NCI-H1436 treated with DMSO at 0.1 percent for 48 hours (cell line): ENCODE measurements at regions not wholly inside any gene's neighbourhood (a gene's known extent, or its start where the extent isn't known, plus 50 kb on each side); places are given as distances from the start of the nearest gene placed in this dataset.
"Not testable (repeated sequence)": the region's sequence is repeated elsewhere in the genome, so short reads cannot be mapped to it uniquely, and the experiment has no call there.

Experiments used
- DNase-seq: peaks from one replicate; lab custom pipeline; 2025; lab: John Stamatoyannopoulos, UW

DNA sequence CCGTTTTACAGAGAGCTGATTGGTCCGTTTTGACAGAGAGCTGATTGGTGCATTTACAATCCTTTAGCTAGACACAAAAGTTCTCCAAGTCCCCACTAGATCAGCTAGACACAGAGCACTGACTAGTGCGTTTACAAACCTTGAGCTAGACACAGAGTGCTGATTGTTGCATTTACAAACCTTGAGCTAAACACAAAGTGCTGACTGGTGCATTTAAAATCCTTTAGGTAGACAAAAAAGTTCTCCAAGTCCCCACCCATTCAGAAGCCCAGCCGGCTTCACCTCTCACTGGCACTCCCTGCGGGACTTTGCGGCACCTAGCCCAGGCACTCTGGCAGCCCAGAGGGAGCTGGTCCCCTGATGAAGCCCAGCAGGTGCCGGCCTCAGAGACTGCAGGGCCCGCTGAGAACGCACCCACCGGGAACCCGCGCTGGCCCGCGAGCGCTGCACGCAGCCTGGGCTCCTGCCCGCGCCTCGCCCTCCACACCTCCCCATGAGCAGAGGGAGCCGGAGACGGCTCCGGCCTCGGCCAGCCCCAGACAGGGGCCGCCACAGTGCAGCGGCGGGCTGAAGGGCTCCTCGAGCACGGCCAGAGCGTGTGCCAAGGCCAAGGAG is 508.1 kb upstream of the CHAC2 start:
- DNase-seq: no peak

DNA sequence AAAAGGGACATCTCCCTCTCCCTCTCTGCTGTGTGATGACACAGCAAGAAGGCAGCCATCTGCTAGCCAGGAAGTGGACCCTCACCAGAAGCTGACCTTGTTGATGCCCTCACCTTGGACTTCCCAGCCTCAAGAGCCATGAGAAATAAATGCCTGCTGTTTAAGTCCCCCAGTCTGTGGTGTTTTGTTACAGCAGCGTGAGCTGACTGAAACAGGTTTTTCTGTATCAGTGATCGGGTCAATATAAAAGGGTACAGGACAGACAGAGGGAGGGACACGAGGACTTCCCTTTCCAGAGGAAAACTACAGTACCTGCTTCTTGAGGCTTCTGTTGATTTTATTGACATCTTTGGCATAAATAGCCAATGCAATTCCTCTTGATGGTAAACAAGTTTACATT is 510.3 kb upstream of the CHAC2 start:
- DNase-seq: no peak

DNA sequence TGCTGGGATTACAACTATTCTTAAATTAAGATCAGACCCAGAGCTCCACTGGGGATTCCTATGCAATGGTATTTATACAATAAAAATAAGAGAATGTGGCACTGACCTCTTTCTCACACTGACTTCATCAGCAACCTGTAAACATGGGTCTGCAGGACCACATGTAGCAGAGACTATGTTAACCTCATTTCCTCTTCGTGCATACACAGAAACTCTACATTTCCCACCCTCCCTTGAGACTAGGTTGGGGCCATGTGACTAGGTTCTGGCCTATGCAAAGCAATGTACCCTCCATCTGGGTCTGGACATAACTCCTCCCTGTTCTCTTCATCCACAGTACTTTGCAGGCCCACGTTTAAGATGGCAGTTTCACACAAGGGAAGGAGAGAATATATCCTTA is 514.4 kb upstream of the CHAC2 start:
- DNase-seq: no peak

DNA sequence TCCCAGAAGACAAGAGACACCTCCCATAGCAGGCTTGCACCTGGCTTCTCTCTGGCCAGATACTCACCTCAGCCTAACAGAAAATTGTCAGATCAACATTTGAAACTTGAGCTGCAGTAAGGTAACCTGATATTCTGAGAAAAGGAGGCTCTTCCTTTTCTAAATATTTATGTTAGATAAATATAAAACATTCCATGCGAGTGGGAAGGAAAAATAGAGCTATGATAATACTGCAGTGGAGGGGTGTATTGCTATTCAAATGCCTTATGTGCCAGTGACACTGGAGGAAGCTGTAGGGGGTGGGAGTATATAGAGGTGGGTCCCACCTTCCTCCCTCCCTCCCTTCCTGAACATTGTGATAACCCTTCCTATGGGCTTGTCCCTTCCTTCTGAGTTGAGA is 515.5 kb upstream of the CHAC2 start:
- DNase-seq: no peak

DNA sequence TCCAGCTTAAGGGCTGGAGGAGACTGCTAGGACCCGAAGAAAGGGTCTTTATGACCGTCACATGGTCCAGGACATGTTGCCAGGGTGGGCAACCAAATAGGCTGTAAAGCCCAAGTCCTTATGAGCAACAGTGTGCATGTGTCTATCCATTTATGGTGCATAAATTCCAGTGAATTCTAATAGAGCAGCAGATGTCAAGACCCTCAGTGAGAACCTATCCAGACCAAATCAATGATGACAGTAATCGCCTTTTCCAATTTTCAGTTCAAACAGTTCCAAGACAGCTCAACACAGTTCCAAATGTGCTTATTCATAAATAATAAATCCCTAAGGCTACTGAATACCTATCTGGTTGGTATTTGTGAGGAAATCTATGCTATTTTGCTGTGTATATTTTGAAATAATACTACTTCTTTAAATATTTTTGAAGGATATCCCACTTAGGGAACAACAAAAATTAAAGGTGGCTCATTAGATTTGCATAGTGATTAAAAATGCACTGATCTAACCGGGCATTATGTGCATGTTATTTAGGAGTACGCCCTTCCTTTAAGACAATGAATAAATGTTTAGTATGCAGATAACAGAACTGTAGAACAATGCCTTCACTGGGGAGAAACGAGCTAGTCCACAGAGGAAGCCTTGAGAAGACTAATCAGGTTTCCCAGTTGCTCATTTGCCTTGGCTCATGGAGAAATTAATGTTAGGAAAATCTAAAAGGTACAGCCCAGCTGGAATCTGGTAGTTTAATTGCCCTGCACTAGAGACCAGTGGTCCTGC is 519.5 kb upstream of the CHAC2 start:
- DNase-seq: no peak

DNA sequence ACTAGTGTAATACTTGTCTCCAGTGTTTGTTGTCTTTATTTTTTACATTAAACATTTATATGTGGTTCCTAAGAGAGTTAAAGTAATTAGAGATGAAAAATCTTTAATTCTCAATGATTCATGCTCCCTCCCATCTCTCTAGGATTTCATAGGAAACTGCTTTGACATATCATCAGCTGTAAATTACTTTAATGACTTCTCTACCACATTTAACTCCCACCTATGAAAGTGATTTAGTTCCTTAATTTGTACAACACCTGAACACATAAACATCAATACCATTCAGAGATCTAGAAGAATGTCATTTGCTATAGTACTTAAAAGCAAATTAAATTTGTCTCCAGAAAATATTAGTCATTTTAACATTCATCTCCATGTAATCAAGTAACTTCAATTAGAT is 524.2 kb upstream of the CHAC2 start:
- DNase-seq: no peak

DNA sequence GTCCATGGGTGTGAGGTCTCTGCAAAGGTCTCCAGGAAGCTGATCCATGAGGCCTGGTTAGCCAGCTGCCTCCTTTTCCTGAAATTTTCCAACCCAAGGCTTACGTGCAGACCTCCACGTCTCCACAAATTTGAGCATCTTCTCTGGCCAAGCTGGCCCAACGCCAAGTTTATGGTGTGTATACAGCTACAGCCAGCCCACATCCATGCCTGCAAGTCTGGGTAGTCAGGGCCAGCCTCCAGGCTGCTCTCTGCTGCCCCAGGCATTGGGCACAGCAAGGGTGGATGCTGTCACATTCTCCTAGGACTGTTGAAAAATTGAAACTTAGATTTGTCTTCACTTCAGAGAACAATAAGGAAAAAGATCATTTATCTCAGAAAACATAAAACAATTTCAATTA is 525.5 kb upstream of the CHAC2 start:
- no peak for DNase-seq

DNA sequence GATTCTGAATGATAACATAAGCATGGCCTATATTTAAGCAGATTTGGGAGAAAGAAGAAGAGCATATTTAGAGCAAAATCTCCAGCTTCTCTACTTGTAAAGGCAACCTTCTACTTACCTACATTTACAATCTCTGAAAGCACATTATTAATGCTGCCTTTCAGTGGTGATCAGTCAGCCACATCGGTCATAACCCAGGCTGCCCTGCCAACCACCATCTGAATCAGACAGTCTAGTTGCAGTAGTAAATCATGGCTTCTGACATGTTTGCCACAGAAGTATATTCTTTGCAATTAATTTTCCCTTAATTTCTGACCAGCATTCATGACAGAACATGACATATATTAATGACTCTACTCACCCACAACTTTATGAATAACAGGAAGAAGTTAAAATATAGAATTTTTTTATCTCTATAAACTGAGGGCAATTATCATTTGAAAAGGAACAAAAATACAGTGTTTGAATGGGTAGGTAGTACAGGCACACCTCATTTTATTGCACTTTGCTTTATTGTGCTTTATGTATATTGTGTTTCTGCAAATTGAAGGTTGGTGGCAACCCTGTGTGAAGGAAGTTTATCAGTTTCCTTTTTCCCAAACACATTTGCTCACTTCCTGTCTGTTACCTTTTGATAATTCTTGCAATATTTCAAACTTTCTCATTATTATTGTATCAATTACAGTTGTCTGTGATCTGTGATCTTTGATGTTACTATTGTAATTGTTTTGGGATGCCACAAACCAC is 531.6 kb upstream of the CHAC2 start:
- no peak for DNase-seq

DNA sequence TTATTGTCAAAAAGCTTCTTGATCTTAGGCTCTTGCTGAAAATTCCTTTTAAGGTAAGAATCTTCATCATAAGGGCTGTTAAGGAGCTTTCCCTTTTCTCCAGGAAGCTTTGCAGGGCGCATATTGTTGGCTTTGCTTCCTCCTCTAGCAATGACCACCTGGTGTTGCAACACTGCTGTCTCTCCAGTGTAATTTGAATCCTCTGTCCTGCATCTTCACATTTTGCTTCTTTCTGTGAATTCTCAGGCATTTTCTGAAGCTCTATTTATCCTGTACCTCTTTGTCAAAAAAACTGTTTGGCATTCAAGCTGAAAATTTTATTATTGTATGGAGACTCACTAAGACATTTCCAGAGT is 533.1 kb upstream of the CHAC2 start:
- DNase-seq: no peak

DNA sequence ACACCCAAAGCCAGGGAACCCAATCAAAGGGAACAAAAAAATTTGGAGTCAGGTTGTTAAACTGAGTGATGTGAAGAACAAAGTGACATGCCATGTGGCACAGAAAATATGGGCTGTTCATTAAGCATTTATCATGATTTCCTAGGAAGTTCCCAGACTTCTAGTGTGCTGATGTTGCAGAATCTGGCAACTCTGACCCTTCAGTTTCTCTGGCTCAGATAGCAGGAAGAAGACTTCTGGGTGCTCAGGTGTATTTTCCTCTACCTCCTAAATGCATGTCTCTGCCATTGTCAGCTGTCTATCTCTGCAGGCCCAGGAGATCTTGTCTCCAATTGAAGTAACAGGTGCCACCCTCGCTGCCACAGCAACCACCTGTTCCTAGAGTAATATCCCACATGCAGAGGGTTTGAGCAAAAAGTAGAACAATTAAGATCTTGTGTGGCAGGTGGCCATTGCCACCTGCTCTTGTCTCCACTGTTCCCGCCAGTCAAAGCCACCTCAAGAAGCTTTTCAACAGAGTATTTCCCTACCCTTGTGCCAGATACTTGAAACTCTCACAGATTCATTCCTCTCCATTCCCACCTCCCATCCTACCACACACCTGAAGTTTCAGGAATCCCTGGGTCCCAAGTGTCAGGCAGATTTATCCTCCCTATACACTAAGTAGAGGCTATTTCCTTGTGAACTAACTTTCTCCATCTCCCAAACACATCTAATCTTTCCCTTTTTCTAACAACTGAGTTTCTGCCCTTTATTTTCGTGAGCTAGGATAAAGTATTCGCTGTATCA is 533.7 kb upstream of the CHAC2 start:
- peak; percentile 19 for DNase-seq

DNA sequence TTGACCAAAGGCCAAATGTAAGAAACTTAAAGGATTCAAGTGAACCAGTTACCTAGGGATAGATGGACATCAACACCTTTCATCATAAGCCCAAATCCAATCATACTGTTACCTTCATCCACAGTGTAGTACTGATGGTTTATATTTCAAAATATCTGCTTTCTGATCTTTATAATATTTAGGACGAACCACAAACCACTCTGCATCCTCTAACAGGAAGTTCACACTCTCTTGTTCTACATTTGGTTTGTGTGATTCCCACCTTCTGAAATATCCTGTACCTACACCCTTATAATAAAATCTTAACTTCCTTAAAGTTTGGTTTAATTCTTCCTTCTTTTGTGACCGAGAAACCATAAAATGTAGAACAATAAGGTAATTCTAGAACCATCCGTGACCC is 535.7 kb upstream of the CHAC2 start:
- DNase-seq: no peak

DNA sequence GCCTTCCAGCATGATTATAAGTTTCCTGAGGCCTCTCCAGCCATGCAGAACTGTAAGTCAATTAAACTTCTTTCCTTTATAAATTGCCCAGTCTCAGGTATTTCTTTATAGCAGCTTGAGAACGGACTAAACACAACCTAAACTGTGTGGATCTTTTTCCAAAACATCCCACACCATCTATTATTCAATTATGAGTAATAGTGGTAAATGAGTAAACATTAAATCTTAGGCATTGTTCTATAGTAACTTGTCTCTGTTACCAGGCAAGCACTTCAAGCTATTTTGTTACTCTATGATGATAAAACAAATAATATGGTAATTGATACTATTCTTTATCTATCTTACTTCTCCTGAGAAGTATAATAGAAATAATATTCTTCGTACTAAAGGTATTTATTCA is 536.9 kb upstream of the CHAC2 start:
- DNase-seq: no peak

DNA sequence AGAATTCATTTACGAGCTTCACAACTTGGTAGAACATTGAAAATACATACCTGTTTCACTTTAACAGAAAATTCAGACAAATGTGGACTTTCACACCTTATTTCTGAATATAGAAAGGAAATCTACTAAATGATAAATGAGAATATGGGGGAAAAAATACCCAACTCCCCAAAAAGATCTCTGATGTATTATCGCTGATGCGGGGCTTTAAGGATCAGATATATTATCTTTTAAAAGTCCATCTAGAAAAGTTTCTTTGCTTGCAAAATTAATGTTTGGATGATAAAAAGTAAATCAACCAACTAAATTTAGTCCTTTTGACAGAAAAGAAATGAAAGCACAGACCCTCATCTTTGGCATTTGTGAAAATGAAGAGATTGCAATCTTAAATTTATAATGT is 540.1 kb upstream of the CHAC2 start:
- no peak for DNase-seq

DNA sequence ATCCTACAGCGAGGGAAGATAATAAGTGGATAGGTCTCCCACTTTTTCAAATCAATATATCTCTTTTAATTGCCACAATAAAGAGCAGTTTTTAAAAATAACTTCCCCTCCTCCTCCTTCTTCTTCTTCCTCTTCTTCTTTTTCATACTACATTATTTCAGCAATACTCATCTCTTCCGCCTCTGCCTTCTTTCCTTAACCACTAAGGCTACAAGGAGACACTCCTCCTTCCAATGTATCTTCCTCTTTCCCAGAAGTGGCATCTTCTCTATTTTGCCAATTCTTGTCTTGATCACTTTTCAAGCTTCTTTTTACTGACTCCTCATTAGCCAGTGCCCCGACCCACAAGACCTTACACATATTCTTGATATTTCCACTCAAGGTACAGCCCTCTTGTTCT is 546.6 kb upstream of the CHAC2 start:
- no peak for DNase-seq

DNA sequence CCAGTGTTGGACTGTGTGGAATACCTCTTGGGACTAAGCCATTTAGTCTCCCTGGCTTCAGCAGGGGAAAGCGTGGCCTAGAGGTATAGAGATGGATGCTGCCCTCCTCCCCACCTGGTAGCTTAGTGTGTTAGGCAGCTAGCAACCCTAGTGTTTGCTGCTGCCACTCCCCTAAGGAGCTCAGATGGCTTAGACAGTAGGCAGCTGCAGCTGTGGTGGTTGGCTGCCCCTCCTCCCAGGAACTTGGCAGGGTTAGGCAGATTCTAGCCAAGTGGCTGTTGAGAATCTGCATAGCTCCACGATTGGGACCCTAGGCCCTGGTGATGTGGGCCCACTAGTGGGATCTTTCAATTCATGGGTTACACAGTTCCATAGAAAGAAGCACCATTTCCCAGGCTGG is 550.4 kb upstream of the CHAC2 start:
- DNase-seq: no peak

DNA sequence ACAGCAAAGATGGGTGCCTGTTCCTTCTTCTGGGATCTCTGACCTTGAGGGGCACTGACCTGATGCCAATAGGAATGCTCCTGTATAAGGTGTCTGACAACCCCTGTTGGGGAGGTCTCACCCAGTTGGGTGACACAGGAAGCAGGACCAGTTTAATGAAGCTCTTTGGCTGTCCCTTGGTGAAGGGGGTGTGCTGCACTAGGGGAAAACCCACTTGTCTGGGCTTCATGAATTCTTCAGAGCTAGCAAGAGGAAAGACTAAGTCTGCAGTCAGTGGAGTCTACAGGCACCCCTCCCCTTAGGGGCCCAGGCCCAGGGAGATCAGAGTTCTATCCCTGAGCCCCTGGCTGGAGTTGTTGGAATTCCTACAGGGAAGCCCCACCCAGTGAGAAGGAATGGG is 550.8 kb upstream of the CHAC2 start:
- DNase-seq: no peak

DNA sequence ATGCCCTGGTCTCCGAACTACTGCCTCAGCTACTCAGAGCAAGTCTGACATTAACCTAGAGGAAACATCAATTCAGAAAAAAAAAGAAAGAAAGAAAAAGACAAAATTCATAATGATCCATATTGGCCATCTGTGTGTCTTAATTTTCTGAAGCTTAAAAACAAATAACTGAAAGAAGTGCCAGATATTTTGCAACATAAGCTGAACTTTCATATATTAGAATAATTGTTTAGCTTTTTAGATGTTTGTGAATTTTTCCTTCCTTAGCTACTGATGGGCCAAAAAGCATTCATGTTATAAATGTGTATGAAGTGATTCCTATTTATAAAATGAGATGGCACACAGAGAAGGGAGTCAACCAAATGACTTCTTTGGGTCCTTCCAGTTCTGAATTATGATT is 555.0 kb upstream of the CHAC2 start:
- no peak for DNase-seq

DNA sequence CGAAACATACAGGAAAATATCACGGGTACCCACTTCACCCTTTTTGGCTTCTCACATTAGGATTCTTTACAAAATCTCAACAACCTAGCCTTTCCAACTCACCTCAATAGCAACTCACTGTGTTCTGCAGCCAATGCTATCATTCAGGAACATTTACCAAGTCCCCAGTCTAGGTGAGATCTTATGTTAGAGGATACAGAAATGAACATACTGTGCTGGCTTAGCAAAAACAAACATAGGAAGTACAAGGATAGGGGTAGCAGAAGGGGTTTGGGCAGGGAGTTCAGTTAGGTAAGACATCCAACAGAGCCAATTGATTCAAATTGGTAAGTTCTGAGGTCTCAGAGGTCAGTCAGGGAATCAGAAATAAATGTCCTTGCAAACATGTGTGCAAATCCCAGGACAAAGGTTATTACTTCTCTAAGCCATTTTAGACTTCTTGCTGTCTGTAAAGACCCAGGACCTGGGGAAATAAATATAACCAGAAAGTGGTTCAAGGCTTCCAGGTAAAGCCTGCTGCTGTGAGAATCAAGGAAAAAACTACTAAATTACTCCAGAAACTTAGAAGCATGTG is 556.3 kb upstream of the CHAC2 start:
- DNase-seq: no peak

DNA sequence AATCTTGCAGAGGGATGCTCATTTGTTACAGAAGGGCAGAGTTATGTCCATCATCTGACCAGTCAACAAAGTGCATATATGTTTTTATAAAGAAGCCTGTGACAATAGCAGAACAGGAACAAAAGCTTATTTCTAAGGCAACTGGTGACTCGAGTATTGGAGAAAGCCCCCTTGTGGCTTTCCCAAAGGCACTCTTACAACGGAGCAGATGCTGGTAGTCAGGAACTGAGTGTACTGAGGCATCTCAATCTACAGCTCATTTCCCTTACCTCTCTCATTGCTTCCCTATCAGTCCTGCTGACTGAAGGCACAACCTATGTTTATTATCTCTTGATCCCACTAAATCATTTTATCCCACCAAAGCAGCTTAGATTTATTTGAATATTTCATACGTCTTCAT is 557.1 kb upstream of the CHAC2 start:
- no peak for DNase-seq

DNA sequence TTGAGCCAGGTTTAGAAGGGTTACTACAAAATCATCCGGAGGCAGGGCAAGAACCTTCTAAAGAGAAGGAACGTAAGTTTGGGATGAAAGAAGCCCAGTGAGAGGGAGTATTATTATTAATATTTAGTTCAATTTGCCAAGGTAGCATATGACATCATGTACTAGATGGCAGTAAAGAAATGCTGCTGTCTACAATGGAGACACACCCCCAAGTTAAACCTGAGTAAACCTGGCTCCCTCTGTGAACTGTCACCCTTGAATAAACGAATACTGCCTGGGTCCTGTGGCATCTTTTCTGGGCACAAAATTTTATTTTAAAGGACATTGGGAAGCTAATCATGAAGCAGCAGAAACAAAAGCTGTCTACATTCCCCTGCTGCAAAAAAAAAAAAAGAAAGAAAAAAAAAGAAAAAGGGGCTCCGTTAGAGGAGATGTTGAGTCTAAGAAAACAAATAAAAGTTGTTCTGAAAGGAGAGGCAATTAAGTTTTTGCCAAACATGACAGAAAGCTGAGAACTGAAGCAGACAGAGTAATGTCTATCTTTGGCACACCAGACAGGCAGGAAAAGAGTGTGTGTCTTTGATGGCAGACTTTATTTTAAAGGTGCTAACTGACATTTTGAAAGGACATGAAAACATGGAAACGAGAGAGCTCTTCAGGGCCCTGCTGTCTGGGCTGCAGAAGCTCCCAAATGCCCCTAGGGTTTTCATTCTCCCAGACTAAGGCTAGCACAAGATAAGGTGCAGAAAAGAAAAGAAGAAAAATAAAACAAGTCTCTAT is 557.7 kb upstream of the CHAC2 start:
- DNase-seq: no peak

DNA sequence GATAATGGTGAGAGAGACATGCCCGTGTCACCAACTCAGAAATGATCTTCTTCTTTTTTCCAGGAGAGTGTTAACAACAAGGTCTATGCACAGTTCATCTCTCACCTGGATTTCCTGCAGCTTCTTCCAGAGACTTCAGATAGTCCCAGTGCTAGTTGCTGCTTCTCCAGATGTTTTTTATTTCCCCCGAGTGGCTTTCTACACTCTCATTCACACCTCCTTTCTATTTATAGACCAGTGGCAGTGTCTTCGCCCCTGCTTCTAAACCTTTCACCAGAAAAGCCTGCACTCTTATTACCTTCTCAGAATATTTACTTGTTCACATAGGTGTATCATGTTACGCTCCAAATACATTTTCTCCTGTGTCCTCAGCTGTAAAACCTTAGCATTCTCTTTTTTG is 558.8 kb upstream of the CHAC2 start:
- no peak for DNase-seq

DNA sequence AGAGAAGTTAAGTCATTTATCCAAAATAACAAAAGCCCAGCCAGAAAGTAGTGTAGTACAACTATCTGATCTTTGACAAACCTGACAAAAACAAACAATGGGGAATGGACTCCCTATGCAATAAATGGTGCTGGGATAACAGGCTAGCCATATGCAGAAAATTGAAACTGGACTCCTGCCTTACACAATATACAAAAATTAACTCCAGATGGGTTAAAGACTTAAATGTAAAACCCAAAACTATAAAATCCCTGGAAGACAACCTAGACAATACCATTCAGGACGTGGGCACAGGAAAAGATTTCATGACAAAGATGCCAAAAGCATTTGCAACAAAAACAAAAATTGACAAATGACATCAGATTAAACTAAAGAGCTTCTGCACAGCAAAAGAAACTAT is 561.4 kb upstream of the CHAC2 start:
- DNase-seq: not testable (repeated sequence)
